ENCODE measurements at regions not wholly inside any gene's neighbourhood (a gene's known extent, or its start where the extent isn't known, plus 50 kb on each side); places are given as distances from the start of the nearest gene placed in this dataset.

GRCh38 chr10:36248304-36248981 lies 606.3 kb upstream of the FZD8 start:
- TF ChIP-seq CTCF (conservative IDR thresholded peaks at IDR 0.05; ENCODE audit: low read depth, low read length) (no peak), EZH2 (IDR thresholded peaks at IDR 0.05; ENCODE audit: borderline replicate concordance, low read depth, low read length, poor library complexity, severe bottlenecking) (no peak)

Measured in A673 (cell line).